ENCODE measurements at regions not wholly inside any gene's neighbourhood (a gene's known extent, or its start where the extent isn't known, plus 50 kb on each side); places are given as distances from the start of the nearest gene placed in this dataset.
A peak's percentile ranks its signal among the peaks of the same experiment; 100 is the strongest.

- no peak for TF ChIP-seq CTCF (conservative IDR thresholded peaks at IDR 0.05; ENCODE audit: low read length)
- DNase-seq (ENCODE audit: low read depth): no peak
- H3K4me3 ChIP-seq (ENCODE audit: low read length): no peak overlapping the region
These were observed 50.0 kb upstream of the BET1 start for GRCh38 chr7:94054130-94054529.

DNA sequence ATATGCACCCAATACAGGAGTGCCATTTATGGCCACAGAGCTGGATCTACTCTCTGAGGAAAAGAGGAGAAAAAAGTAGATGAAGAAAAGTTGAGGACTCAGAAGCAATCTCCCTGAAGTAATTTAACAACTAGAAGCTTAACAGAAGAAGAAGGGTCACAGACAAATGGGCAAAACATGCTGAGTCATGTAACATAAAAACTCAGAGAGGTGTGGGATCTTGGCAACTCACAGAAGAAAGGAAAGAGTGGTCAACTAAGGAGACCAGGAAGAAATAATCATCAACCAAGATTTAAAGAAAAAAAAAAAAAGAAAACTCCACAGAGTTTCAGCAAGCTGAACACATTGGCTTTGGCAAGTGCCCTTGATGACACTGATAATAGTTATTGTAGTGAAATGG, 51.8 kb upstream of the BET1 start:
- TF ChIP-seq CTCF (conservative IDR thresholded peaks at IDR 0.05; ENCODE audit: low read length): no peak
- DNase-seq (ENCODE audit: low read depth): peak; percentile 22
- no peak overlapping the region for H3K4me3 ChIP-seq (ENCODE audit: low read length)

- DNase-seq (ENCODE audit: low read depth): peak; percentile 96
- peak; percentile 24 for TF ChIP-seq CTCF (conservative IDR thresholded peaks at IDR 0.05; ENCODE audit: low read length)
- no peak overlapping the region for H3K4me3 ChIP-seq (ENCODE audit: low read length)
These were observed 52.6 kb upstream of the BET1 start for GRCh38 chr7:94056796-94057207.

- DNase-seq (ENCODE audit: low read depth): no peak
- H3K4me3 ChIP-seq (ENCODE audit: low read length): no peak overlapping the region
- TF ChIP-seq CTCF (conservative IDR thresholded peaks at IDR 0.05; ENCODE audit: low read length): no peak
These were observed 53.8 kb upstream of the BET1 start for GRCh38 chr7:94057955-94058354.

DNA sequence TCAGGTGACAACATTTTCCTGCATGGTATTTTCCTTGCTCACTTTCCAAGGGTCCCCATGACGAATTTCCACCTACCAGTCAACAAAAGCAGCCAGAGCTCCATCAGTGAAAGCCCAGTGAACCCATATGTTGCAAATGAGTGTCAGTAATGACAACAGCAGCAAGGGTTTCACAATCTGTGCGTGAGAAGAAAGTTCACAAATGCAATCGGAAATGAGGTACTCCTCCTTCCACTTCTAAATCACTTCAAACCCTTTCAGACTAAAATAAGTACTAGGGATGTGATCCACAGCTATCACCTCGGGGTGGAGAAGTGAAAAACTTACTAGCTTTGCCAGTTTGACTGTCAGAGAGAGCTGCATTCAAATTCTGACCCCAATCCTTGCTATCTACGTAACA, 55.6 kb upstream of the BET1 start:
- no peak for TF ChIP-seq CTCF (conservative IDR thresholded peaks at IDR 0.05; ENCODE audit: low read length)
- peak; percentile 93 for DNase-seq (ENCODE audit: low read depth)
- H3K4me3 ChIP-seq (ENCODE audit: low read length): no peak overlapping the region

GRCh38 chr7:94060752-94061151, 56.6 kb upstream of the BET1 start:
- no peak for TF ChIP-seq CTCF (conservative IDR thresholded peaks at IDR 0.05; ENCODE audit: low read length)
- DNase-seq (ENCODE audit: low read depth): peak; percentile 59
- no peak overlapping the region for H3K4me3 ChIP-seq (ENCODE audit: low read length)

GRCh38 chr7:94061326-94061725, 57.2 kb upstream of the BET1 start:
- no peak overlapping the region for H3K4me3 ChIP-seq (ENCODE audit: low read length)
- DNase-seq (ENCODE audit: low read depth): peak; percentile 59

More at GRCh38 chr7:94061326-94061725, 57.2 kb upstream of the BET1 start:
- no peak for TF ChIP-seq CTCF (conservative IDR thresholded peaks at IDR 0.05; ENCODE audit: low read length)

All from AG10803 (cell line).